IMR-90 (cell line): ENCODE measurements at regions not wholly inside any gene's neighbourhood (a gene's known extent, or its start where the extent isn't known, plus 50 kb on each side); places are given as distances from the start of the nearest gene placed in this dataset.
"Not testable (repeated sequence)": the region's sequence is repeated elsewhere in the genome, so short reads cannot be mapped to it uniquely, and the experiment has no call there.

ENCODE experiments used
- ATAC-seq: fragments of 200-7000 bp; cut with Tn5 transposase; 2 replicates; pipeline ENCODE4 v1.9.1; 2020; ENCODE audit warnings: low read depth, mild to moderate bottlenecking, moderate library complexity
- BruUV-seq: library from RNA; stranded (reverse); fragments of 400-500 nt; replicated peaks from 2 replicates; lab custom pipeline; 2021; lab: Mats Ljungman, UMichigan
- CTCF ChIA-PET: fragments of 300-600 bp; formaldehyde crosslinking; extraction: SDS; loops from one replicate; lab custom pipeline; 2021; ENCODE audit warnings: antibody characterized with exemption; lab: Yijun Ruan, JAX
- POLR2A ChIA-PET: fragments of 300-600 bp; sonication (Branson Sonifier 250); formaldehyde crosslinking; loops from one replicate; lab custom pipeline; 2022; ENCODE audit warnings: antibody characterized with exemption; ENCODE audit not compliant: unreplicated experiment; lab: Charles Lee
- DNase-seq: peaks from one replicate; pipeline ENCODE4 v3.0.0; 2013
- H2AFZ ChIP-seq: replicated peaks from 2 replicates; pipeline ENCODE3; 2013; ENCODE audit warnings: low read length, mild to moderate bottlenecking; ENCODE audit not compliant: poor library complexity
- H2AK5ac ChIP-seq: 2 replicates; pipeline ENCODE4 v1.6.1; 2013; ENCODE audit warnings: low read depth, low read length, inconsistent platforms
- H2AK9ac ChIP-seq: replicated peaks from 2 replicates; pipeline ENCODE3; 2013; ENCODE audit warnings: mild to moderate bottlenecking, low read depth, low read length, moderate library complexity; ENCODE audit not compliant: poor library complexity
- H2BK120ac ChIP-seq: 2 replicates; pipeline ENCODE4 v1.6.1; 2013; ENCODE audit warnings: low read depth, low read length, inconsistent platforms
- H2BK15ac ChIP-seq: 3 replicates; pipeline ENCODE4 v1.6.1; 2013; ENCODE audit warnings: low read depth, low read length, inconsistent platforms
- H2BK20ac ChIP-seq: 2 replicates; pipeline ENCODE4 v1.6.1; 2013; ENCODE audit warnings: low read depth, mild to moderate bottlenecking, inconsistent platforms, low read length, moderate library complexity
- H2BK5ac ChIP-seq: 2 replicates; pipeline ENCODE4 v1.6.1; 2013; ENCODE audit warnings: mild to moderate bottlenecking, low read depth, low read length, inconsistent platforms; ENCODE audit not compliant: poor library complexity, severe bottlenecking
- H3K14ac ChIP-seq: replicated peaks from 2 replicates; pipeline ENCODE4 v1.6.1; 2013; ENCODE audit warnings: low read depth, low read length, inconsistent platforms
- H3K18ac ChIP-seq: 2 replicates; pipeline ENCODE4 v1.6.1; 2013; ENCODE audit warnings: low read depth, low read length, control low read depth
- H3K23ac ChIP-seq: 2 replicates; pipeline ENCODE4 v1.6.1; 2013; ENCODE audit warnings: low read depth, low read length, inconsistent platforms
- H3K27ac ChIP-seq: 2 replicates; pipeline ENCODE4 v1.5.1; 2013; ENCODE audit warnings: mild to moderate bottlenecking, control low read depth, low read length; ENCODE audit not compliant: insufficient read depth
- H3K27me3 ChIP-seq: 2 replicates; pipeline ENCODE4 v1.6.1; 2013; ENCODE audit warnings: low read length; ENCODE audit not compliant: control insufficient read depth, insufficient read depth
- H3K36me3 ChIP-seq: 2 replicates; pipeline ENCODE4 v1.6.1; 2013; ENCODE audit warnings: low read length, mixed read lengths; ENCODE audit not compliant: control insufficient read depth, insufficient read depth
- H3K4ac ChIP-seq: 2 replicates; pipeline ENCODE4 v1.6.1; 2013; ENCODE audit warnings: low read depth, low read length, inconsistent platforms
- H3K4me1 ChIP-seq: 2 replicates; pipeline ENCODE4 v1.6.1; 2013; ENCODE audit warnings: low read length, mixed read lengths; ENCODE audit not compliant: control insufficient read depth, insufficient read depth
- H3K4me2 ChIP-seq: 2 replicates; pipeline ENCODE4 v1.6.1; 2013; ENCODE audit warnings: low read depth, mild to moderate bottlenecking, control low read depth, low read length, moderate library complexity
- H3K4me3 ChIP-seq: 2 replicates; pipeline ENCODE4 v1.5.1; 2013; ENCODE audit warnings: low read depth, mild to moderate bottlenecking, control low read depth, low read length, moderate library complexity; ENCODE audit not compliant: insufficient read depth
- H3K56ac ChIP-seq: 2 replicates; pipeline ENCODE4 v1.6.1; 2013; ENCODE audit warnings: low read length, inconsistent platforms; ENCODE audit not compliant: insufficient read depth; ENCODE audit errors: extremely low read depth
- H3K79me1 ChIP-seq, 2 experiments: 2 replicates each; pipeline ENCODE4 v1.6.1; 2013; ENCODE audit warnings: low read length in 2 of 2, inconsistent platforms in 1 of 2, low read depth in 1 of 2
- H3K9ac ChIP-seq: 2 replicates; pipeline ENCODE4 v1.6.1; 2013; ENCODE audit warnings: low read depth, low read length, control low read depth
- H3K9me1 ChIP-seq: 2 replicates; pipeline ENCODE4 v1.6.1; 2013; ENCODE audit warnings: low read length, inconsistent platforms; ENCODE audit not compliant: insufficient read depth
- H3K9me3 ChIP-seq: 2 replicates; pipeline ENCODE4 v1.6.1; 2013; ENCODE audit warnings: low read length; ENCODE audit not compliant: control insufficient read depth, insufficient read depth
- H4K20me1 ChIP-seq: 2 replicates; pipeline ENCODE4 v1.6.1; 2013; ENCODE audit warnings: low read length, inconsistent platforms; ENCODE audit not compliant: insufficient read depth
- H4K5ac ChIP-seq: 2 replicates; pipeline ENCODE4 v1.6.1; 2013; ENCODE audit warnings: mild to moderate bottlenecking, low read depth, low read length, control low read depth
- H4K8ac ChIP-seq, 2 experiments: 2 replicates each; pipeline ENCODE4 v1.6.1; 2013; ENCODE audit warnings: low read depth in 2 of 2, low read length in 2 of 2, control low read depth in 1 of 2, inconsistent platforms in 1 of 2
- H4K91ac ChIP-seq: 2 replicates; pipeline ENCODE4 v1.6.1; 2013; ENCODE audit warnings: low read depth, low read length, inconsistent platforms; ENCODE audit not compliant: insufficient read depth
- WGBS, 2 experiments: methylation state at CpG; one replicate each; pipeline versions ENCODE4 v1.1.5 to v1.1.7; 2013; ENCODE audit warnings: missing lambda C conversion rate in 2 of 2; ENCODE audit not compliant: insufficient read length in 1 of 2; ENCODE audit errors: extremely low coverage in 2 of 2; 5-methylcytosine and 5-hydroxymethylcytosine counted together
- dilution Hi-C: fragments of 300-500 bp; cut with HindIII; formaldehyde crosslinking; loops from one replicate; pipeline ENCODE4 v1.14.3; 2018; ENCODE audit warnings: low sequenced_read_pairs; ENCODE audit not compliant: unreplicated experiment
- in situ Hi-C: fragments of 300-500 bp; cut with MboI; formaldehyde crosslinking; loops from 3 replicates; pipeline ENCODE4 v1.14.3; 2019; ENCODE audit warnings: low sequenced_read_pairs, inconsistent platforms, mixed read lengths
- intact Hi-C: fragments of 100-400 bp; cut with micrococcal nuclease; formaldehyde crosslinking; loops from 2 replicates; pipeline ENCODE4 v1.10.0; 2022

DNA sequence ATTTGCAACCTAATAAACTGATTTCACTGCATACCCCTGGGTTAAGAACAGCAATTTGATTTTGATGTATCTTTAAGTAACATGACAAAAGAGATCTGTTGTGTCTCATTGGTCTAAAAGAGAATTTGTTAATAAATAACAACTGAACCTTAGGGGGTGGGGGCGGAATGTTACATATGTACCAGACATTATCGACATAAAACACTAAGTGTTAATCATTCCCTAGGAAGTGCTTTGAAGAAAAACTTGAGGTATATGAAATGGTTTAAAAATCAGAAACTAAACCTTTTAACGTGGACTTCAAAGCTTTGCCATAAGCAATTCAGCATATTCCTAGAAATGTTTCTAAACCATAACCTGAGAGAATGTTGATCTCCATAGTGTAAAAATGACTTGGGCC is 88.5 kb upstream of the GPR89A start:
- H3K4me1 ChIP-seq, H4K8ac ChIP-seq, H4K20me1 ChIP-seq, H3K27ac ChIP-seq, ATAC-seq, H2AK9ac ChIP-seq, dilution Hi-C loops, H2AFZ ChIP-seq, H4K5ac ChIP-seq, H3K4ac ChIP-seq, H3K14ac ChIP-seq, CTCF ChIA-PET, H3K56ac ChIP-seq, H3K9me1 ChIP-seq, DNase-seq, POLR2A ChIA-PET, H4K91ac ChIP-seq, H3K79me1 ChIP-seq, H2BK20ac ChIP-seq, H2BK120ac ChIP-seq, H2BK15ac ChIP-seq, H3K18ac ChIP-seq, H3K9ac ChIP-seq, H2BK5ac ChIP-seq, H2AK5ac ChIP-seq, in situ Hi-C loops, H3K9me3 ChIP-seq, intact Hi-C loops, H3K23ac ChIP-seq, H3K4me2 ChIP-seq, BruUV-seq, H3K36me3 ChIP-seq, H3K4me3 ChIP-seq: not testable (repeated sequence)
- WGBS, 2 experiments, result no CpG with 5 or more reads among the region's 3 CpGs
- H3K27me3 ChIP-seq, result peaks cover 14% of the 10 kb centered on the region

GRCh38 chr1:145513017-145513416 is 87.6 kb upstream of the NBPF20 start:
- H3K36me3 ChIP-seq, ATAC-seq, H2BK15ac ChIP-seq, H3K9ac ChIP-seq, H3K9me3 ChIP-seq, H2BK5ac ChIP-seq, POLR2A ChIA-PET, CTCF ChIA-PET, H3K56ac ChIP-seq, H3K4me1 ChIP-seq, H3K14ac ChIP-seq, H4K8ac ChIP-seq, H4K5ac ChIP-seq, H3K27me3 ChIP-seq, H3K79me1 ChIP-seq, H2BK20ac ChIP-seq, H3K18ac ChIP-seq, H2AFZ ChIP-seq, H2BK120ac ChIP-seq, dilution Hi-C loops, H3K27ac ChIP-seq, H3K4ac ChIP-seq, DNase-seq, in situ Hi-C loops, H3K23ac ChIP-seq, H2AK9ac ChIP-seq, H4K91ac ChIP-seq, intact Hi-C loops, H2AK5ac ChIP-seq, H3K4me3 ChIP-seq, H3K4me2 ChIP-seq, H3K9me1 ChIP-seq, H4K20me1 ChIP-seq, BruUV-seq: not testable (repeated sequence)
- WGBS, 2 experiments, result no CpG with 5 or more reads among the region's 2 CpGs
